ENCODE measurements at regions not wholly inside any gene's neighbourhood (a gene's known extent, or its start where the extent isn't known, plus 50 kb on each side); places are given as distances from the start of the nearest gene placed in this dataset.
A peak's percentile ranks its signal among the peaks of the same experiment; 100 is the strongest.

GRCh38 chr22:48896766-48897644 lies 930.7 kb downstream of the BRD1 start:
- no peak for TF ChIP-seq POLR2A (IDR thresholded peaks at IDR 0.05)
- TF ChIP-seq CTCF (IDR thresholded peaks at IDR 0.05), result no peak
- H3K4me1 ChIP-seq (replicated peaks in 1 of 2), result no peaks in the 10 kb centered on the region
- no peak overlapping the region for H3K4me3 ChIP-seq
- peak in 2 of 7 donors; percentile 5 to 35 for DNase-seq
- no peak overlapping the region for H3K27ac ChIP-seq
- intact Hi-C loops (cut with DNase I), result no loop called here
- WGBS, 4 donors, result 73 to 80% (median 75%) methylated on average over 25 to 33 of the region's 33 CpGs
- no peaks in the 10 kb centered on the region for H3K36me3 ChIP-seq (replicated peaks in 1 of 2)
- no peaks in the 10 kb centered on the region for H3K27me3 ChIP-seq
- H3K9me3 ChIP-seq (replicated peaks in 1 of 3), result no peaks in the 10 kb centered on the region

- Histone ChIP-seq H3K27me3 (no peaks in the 10 kb centered on the region), H3K4me1 (replicated peaks in 1 of 2) (no peaks in the 10 kb centered on the region), H3K36me3 (replicated peaks in 1 of 2) (no peaks in the 10 kb centered on the region), H3K9me3 (replicated peaks in 1 of 3) (no peaks in the 10 kb centered on the region), H3K4me3 (no peak overlapping the region), H3K27ac (no peak overlapping the region)
- DNase-seq, result peak in 1 of 7 donors; percentile 18
- intact Hi-C loops (cut with DNase I), result no loop called here
- TF ChIP-seq POLR2A (IDR thresholded peaks at IDR 0.05) (no peak), CTCF (IDR thresholded peaks at IDR 0.05) (no peak)
- WGBS, 4 donors, result 72 to 82% (median 79%) methylated on average over 20 to 24 of the region's 24 CpGs
These were observed 931.6 kb downstream of the BRD1 start for GRCh38 chr22:48895831-48896765.

- TF ChIP-seq POLR2A (IDR thresholded peaks at IDR 0.05), result no peak
- TF ChIP-seq CTCF (IDR thresholded peaks at IDR 0.05), result no peak
- H3K4me3 ChIP-seq, result no peak overlapping the region
- intact Hi-C loops (cut with DNase I), result no loop called here
- peak in 2 of 7 donors; percentile 0 to 14 for DNase-seq
- H3K27me3 ChIP-seq, result no peaks in the 10 kb centered on the region
- no peaks in the 10 kb centered on the region for H3K36me3 ChIP-seq (replicated peaks in 1 of 2)
- no peak overlapping the region for H3K27ac ChIP-seq
- H3K9me3 ChIP-seq (replicated peaks in 1 of 3), result no peaks in the 10 kb centered on the region
- no peaks in the 10 kb centered on the region for H3K4me1 ChIP-seq (replicated peaks in 1 of 2)
- WGBS, 4 donors, result 58 to 86% (median 69%) methylated on average over 6 to 9 of the region's 9 CpGs
These were observed 932.3 kb downstream of the BRD1 start for GRCh38 chr22:48895336-48895735.

- 75 to 80% (median 77%) methylated on average over 6 to 14 of the region's 14 CpGs for WGBS, 4 donors
- Histone ChIP-seq H3K27ac (no peak overlapping the region), H3K9me3 (replicated peaks in 1 of 3) (no peaks in the 10 kb centered on the region), H3K27me3 (no peaks in the 10 kb centered on the region), H3K4me1 (replicated peaks in 1 of 2) (no peaks in the 10 kb centered on the region), H3K36me3 (replicated peaks in 1 of 2) (no peaks in the 10 kb centered on the region), H3K4me3 (no peak overlapping the region)
- DNase-seq, result peak in 1 of 7 donors; percentile 0
- intact Hi-C loops (cut with DNase I), result no loop called here
- TF ChIP-seq CTCF (IDR thresholded peaks at IDR 0.05) (no peak), POLR2A (IDR thresholded peaks at IDR 0.05) (no peak)
These were observed 932.8 kb downstream of the BRD1 start for GRCh38 chr22:48894804-48895250.

Data from adrenal gland (tissue), 9 donors.